Body of pancreas (tissue), 4 donors: ENCODE measurements at regions not wholly inside any gene's neighbourhood (a gene's known extent, or its start where the extent isn't known, plus 50 kb on each side); places are given as distances from the start of the nearest gene placed in this dataset.
A peak's percentile ranks its signal among the peaks of the same experiment; 100 is the strongest.

Experiments used
- ATAC-seq: fragments of 150-250 bp; one replicate; pipeline ENCODE4 v1.9.1; 2016
- DNase-seq, 4 donors: peaks; one replicate each; pipeline ENCODE4 v3.0.0-alpha.2; 2019
- H3K27ac ChIP-seq, 4 donors: fragments of 200-600 bp; sonication (generic); 1 replicate in 3 of 4; 2 replicates in 1 of 4; pipeline versions ENCODE4 v1.5.1 to v1.6.1; 2016 to 2019; ENCODE audit warnings: mild to moderate bottlenecking in 1 of 4, mixed read lengths in 1 of 4, moderate library complexity in 1 of 4
- H3K27me3 ChIP-seq, 2 donors: fragments of 200-600 bp; sonication (generic); one replicate each; pipeline ENCODE4 v1.6.0; 2016; ENCODE audit warnings: mild to moderate bottlenecking in 1 of 2
- H3K36me3 ChIP-seq, 2 donors: fragments of 200-600 bp; sonication (generic); replicated peaks in 1 of 2; 2 replicates each; pipeline ENCODE4 v1.5.1; 2016; ENCODE audit warnings: low read depth in 2 of 2; ENCODE audit not compliant: insufficient read depth in 1 of 2
- H3K4me1 ChIP-seq: fragments of 200-600 bp; sonication (generic); one replicate; pipeline ENCODE4 v1.6.0; 2016
- H3K4me3 ChIP-seq, 2 donors: fragments of 200-600 bp; sonication (generic); 1 replicate in 1 of 2; 2 replicates in 1 of 2; pipeline ENCODE4 v1.5.1; 2016 to 2019
- H3K9me3 ChIP-seq, 3 donors: fragments of 200-600 bp; sonication (generic); 1 replicate in 2 of 3; 2 replicates in 1 of 3; pipeline ENCODE4 v1.5.1; 2016
- CTCF ChIP-seq, 7 experiments: fragments of 450-650 bp in 4 of 7; fragments of 200-600 bp in 3 of 7; sonication (generic) in 3 of 7; IDR thresholded peaks; one replicate each; pipeline ENCODE4 v1.5.1; 2016 to 2019; ENCODE audit warnings: antibody characterized with exemption in 7 of 7
- POLR2A ChIP-seq, 3 donors: fragments of 450-650 bp; IDR thresholded peaks; one replicate each; pipeline ENCODE4 v1.6.1; 2016; ENCODE audit warnings: antibody characterized with exemption in 3 of 3, mild to moderate bottlenecking in 2 of 3
- WGBS, 2 donors: methylation state at CpG; one replicate each; pipeline ENCODE4 v1.1.5; 2017; 5-methylcytosine and 5-hydroxymethylcytosine counted together
- intact Hi-C: fragments of 100-400 bp; cut with DNase I; formaldehyde crosslinking; loops from one replicate; pipeline ENCODE4 v1.15.1; 2023

DNA sequence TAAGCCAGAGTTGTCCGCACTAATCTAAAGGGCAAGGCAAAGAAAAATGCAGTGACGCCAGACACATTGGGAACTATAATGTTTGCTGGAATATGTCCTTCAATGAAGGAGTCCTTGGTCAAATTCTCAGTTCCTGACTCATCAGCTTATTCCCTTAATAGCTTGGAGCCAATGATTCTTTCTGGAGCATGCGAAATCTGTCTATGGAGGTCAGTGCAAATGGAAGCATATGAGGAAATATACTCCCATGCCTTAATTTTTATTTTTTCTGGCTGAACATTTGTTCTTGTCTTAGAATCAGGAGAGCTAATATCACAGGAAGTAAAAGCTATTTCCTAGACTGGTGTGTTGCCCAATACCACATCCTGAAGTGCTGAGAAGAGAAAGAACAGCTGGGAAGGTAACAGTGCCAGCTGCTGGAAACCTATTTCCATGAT lies 289.8 kb upstream of the SPRY2 start:
- H3K27ac ChIP-seq, result peak overlapping the region in 1 of 4 donors; percentile 18
- DNase-seq, result no peak
- TF ChIP-seq CTCF (IDR thresholded peaks at IDR 0.05) (no peak), POLR2A (IDR thresholded peaks at IDR 0.05) (no peak)
- WGBS, 2 donors, result 78 to 85% methylated on average over 3 of the region's 3 CpGs
- intact Hi-C loops, result no loop called here
- H3K9me3 ChIP-seq, result no peaks in the 10 kb centered on the region
- peak; percentile 55 for ATAC-seq
- H3K4me3 ChIP-seq, result no peak overlapping the region
- no peaks in the 10 kb centered on the region for H3K36me3 ChIP-seq
- no peaks in the 10 kb centered on the region for H3K27me3 ChIP-seq
- no peaks in the 10 kb centered on the region for H3K4me1 ChIP-seq

DNA sequence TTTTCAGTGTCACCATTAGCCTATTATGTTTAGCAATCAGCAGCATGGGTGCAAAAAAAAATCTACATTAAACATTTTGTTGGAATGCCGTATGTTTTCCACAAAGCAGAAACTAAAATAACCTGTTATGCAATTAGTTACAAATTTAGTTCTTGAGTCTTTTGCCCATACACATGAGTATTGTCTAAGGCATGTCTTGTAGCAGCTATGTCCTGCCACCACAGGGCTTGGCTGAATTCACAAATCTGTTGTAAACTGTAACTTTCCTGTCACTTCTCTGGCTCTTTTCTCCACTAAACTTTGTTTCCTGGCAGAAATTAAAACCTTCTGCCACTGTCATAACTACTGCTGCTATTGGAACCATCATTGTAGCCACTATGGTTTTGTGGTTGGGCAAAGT lies 277.9 kb upstream of the SPRY2 start:
- DNase-seq (no peak), ATAC-seq (no peak)
- intact Hi-C loops, result no loop called here
- Histone ChIP-seq H3K4me3 (no peak overlapping the region), H3K9me3 (no peaks in the 10 kb centered on the region), H3K36me3 (no peaks in the 10 kb centered on the region), H3K27me3 (no peaks in the 10 kb centered on the region), H3K4me1 (no peaks in the 10 kb centered on the region), H3K27ac (no peak overlapping the region)
- 0 to 73% methylated on average over 1 of the region's 1 CpG for WGBS, 2 donors
- no peak for TF ChIP-seq POLR2A (IDR thresholded peaks at IDR 0.05)
- no peak for TF ChIP-seq CTCF (IDR thresholded peaks at IDR 0.05)

GRCh38 chr13:80612804-80613203 lies 271.9 kb upstream of the SPRY2 start:
- ATAC-seq, result no peak
- 68 to 77% methylated on average over 6 of the region's 6 CpGs for WGBS, 2 donors
- Histone ChIP-seq H3K27ac (no peak overlapping the region), H3K4me1 (no peaks in the 10 kb centered on the region), H3K36me3 (no peaks in the 10 kb centered on the region), H3K4me3 (no peak overlapping the region), H3K27me3 (no peaks in the 10 kb centered on the region), H3K9me3 (no peaks in the 10 kb centered on the region)
- intact Hi-C loops, result no loop called here
- no peak for DNase-seq
- TF ChIP-seq CTCF (IDR thresholded peaks at IDR 0.05), result no peak

DNA sequence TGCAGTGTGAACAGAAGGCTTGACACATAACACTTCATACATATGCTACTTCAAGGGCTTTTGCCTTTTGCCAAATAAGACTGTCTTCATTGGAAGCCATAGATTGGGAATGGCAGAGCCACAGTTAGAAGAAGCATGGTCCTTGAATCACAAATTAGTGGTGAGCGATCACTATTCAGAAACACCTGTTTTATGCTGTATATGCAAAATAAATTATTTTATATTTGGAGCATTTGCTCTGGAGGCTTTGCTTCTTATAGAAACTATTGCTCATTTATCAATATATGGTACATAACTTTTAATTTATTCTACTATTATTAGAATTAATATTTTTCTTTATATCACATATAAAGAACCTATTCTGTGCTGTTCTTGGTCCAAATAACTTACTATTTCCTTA lies 270.4 kb upstream of the SPRY2 start:
- 93 to 100% methylated on average over 1 of the region's 1 CpG for WGBS, 2 donors
- no peaks in the 10 kb centered on the region for H3K4me1 ChIP-seq
- intact Hi-C loops, result no loop called here
- ATAC-seq, result no peak
- H3K4me3 ChIP-seq, result no peak overlapping the region
- no peaks in the 10 kb centered on the region for H3K36me3 ChIP-seq
- H3K27me3 ChIP-seq, result no peaks in the 10 kb centered on the region
- no peak overlapping the region for H3K27ac ChIP-seq
- no peak for DNase-seq
- no peaks in the 10 kb centered on the region for H3K9me3 ChIP-seq
- TF ChIP-seq POLR2A (IDR thresholded peaks at IDR 0.05) (no peak), CTCF (IDR thresholded peaks at IDR 0.05) (no peak)

DNA sequence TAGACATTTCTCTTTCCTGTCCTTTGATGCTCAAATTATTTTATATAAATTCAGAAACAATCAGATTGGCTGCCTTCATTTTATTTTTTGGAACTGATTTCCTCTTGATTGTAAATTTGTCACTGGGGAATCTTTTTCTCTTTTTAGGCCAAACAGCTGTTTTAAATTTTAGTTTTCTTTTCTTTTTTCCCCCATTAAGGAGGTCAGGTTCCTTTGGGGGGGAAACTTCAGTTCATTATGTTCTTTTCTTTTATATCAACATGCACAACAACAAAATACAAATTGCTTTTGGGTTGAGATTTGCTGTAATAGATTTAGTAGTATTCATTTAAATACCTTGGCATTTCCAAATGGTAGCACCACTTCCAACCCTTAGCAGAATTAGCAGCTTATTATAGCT lies 264.8 kb upstream of the SPRY2 start:
- Histone ChIP-seq H3K4me3 (no peak overlapping the region), H3K36me3 (no peaks in the 10 kb centered on the region), H3K27me3 (no peaks in the 10 kb centered on the region), H3K9me3 (no peaks in the 10 kb centered on the region), H3K4me1 (no peaks in the 10 kb centered on the region), H3K27ac (no peak overlapping the region)
- ATAC-seq, result no peak
- DNase-seq, result no peak
- intact Hi-C loops, result no loop called here
- TF ChIP-seq POLR2A (IDR thresholded peaks at IDR 0.05) (no peak), CTCF (IDR thresholded peaks at IDR 0.05) (no peak)
